ENCODE measurements at regions not wholly inside any gene's neighbourhood (a gene's known extent, or its start where the extent isn't known, plus 50 kb on each side); places are given as distances from the start of the nearest gene placed in this dataset.

- H3K27ac ChIP-seq, result no peak overlapping the region
- no peak for TF ChIP-seq POLR2A (IDR thresholded peaks at IDR 0.05)
- intact Hi-C loops (cut with DNase I; ENCODE audit: low total_unique reads), result no loop called here
Observed at GRCh38 chr10:61115897-61116296, 171.9 kb upstream of the RHOBTB1 start.

GRCh38 chr10:61112771-61113170, 168.8 kb upstream of the RHOBTB1 start:
- Histone ChIP-seq H3K36me3 (no peaks in the 10 kb centered on the region), H3K4me1 (no peaks in the 10 kb centered on the region), H3K9me3 (no peaks in the 10 kb centered on the region), H3K27ac (no peak overlapping the region), H3K27me3 (no peaks in the 10 kb centered on the region), H3K4me3 (no peak overlapping the region)
- TF ChIP-seq CTCF (IDR thresholded peaks at IDR 0.05) (no peak), POLR2A (IDR thresholded peaks at IDR 0.05) (no peak)
- no peak for DNase-seq
- intact Hi-C loops (cut with DNase I; ENCODE audit: low total_unique reads), result no loop called here

More at GRCh38 chr10:61115897-61116296, 171.9 kb upstream of the RHOBTB1 start:
- H3K4me3 ChIP-seq, result no peak overlapping the region
- H3K4me1 ChIP-seq, result no peaks in the 10 kb centered on the region
- H3K36me3 ChIP-seq, result no peaks in the 10 kb centered on the region
- no peaks in the 10 kb centered on the region for H3K9me3 ChIP-seq
- no peak for DNase-seq
- H3K27me3 ChIP-seq, result no peaks in the 10 kb centered on the region

GRCh38 chr10:61110936-61111335, 167.0 kb upstream of the RHOBTB1 start:
- Histone ChIP-seq H3K4me1 (no peaks in the 10 kb centered on the region), H3K27ac (no peak overlapping the region), H3K36me3 (no peaks in the 10 kb centered on the region), H3K27me3 (no peaks in the 10 kb centered on the region), H3K4me3 (no peak overlapping the region), H3K9me3 (no peaks in the 10 kb centered on the region)
- TF ChIP-seq CTCF (IDR thresholded peaks at IDR 0.05) (no peak), POLR2A (IDR thresholded peaks at IDR 0.05) (no peak)
- intact Hi-C loops (cut with DNase I; ENCODE audit: low total_unique reads), result no loop called here
- DNase-seq, result no peak

GRCh38 chr10:61110188-61110844, 166.3 kb upstream of the RHOBTB1 start:
- DNase-seq, result no peak

GRCh38 chr10:61108915-61109314, 164.9 kb upstream of the RHOBTB1 start:
- Histone ChIP-seq H3K27me3 (no peaks in the 10 kb centered on the region), H3K9me3 (no peaks in the 10 kb centered on the region), H3K4me1 (no peaks in the 10 kb centered on the region), H3K36me3 (no peaks in the 10 kb centered on the region), H3K4me3 (no peak overlapping the region), H3K27ac (no peak overlapping the region)
- no peak for DNase-seq
- no peak for TF ChIP-seq POLR2A (IDR thresholded peaks at IDR 0.05)
- no peak for TF ChIP-seq CTCF (IDR thresholded peaks at IDR 0.05)
- intact Hi-C loops (cut with DNase I; ENCODE audit: low total_unique reads), result no loop called here

More at GRCh38 chr10:61110188-61110844, 166.3 kb upstream of the RHOBTB1 start:
- Histone ChIP-seq H3K27ac (no peak overlapping the region), H3K27me3 (no peaks in the 10 kb centered on the region), H3K4me3 (no peak overlapping the region), H3K4me1 (no peaks in the 10 kb centered on the region), H3K36me3 (no peaks in the 10 kb centered on the region), H3K9me3 (no peaks in the 10 kb centered on the region)
- no peak for TF ChIP-seq CTCF (IDR thresholded peaks at IDR 0.05)
- TF ChIP-seq POLR2A (IDR thresholded peaks at IDR 0.05), result no peak
- intact Hi-C loops (cut with DNase I; ENCODE audit: low total_unique reads), result no loop called here

- no peak for DNase-seq
- no peaks in the 10 kb centered on the region for H3K4me1 ChIP-seq
- H3K36me3 ChIP-seq, result no peaks in the 10 kb centered on the region
- no peak for TF ChIP-seq CTCF (IDR thresholded peaks at IDR 0.05)
- no peaks in the 10 kb centered on the region for H3K9me3 ChIP-seq
- H3K27ac ChIP-seq, result no peak overlapping the region
- intact Hi-C loops (cut with DNase I; ENCODE audit: low total_unique reads), result no loop called here
- H3K27me3 ChIP-seq, result no peaks in the 10 kb centered on the region
- H3K4me3 ChIP-seq, result no peak overlapping the region
Observed at GRCh38 chr10:61100887-61101286, 156.9 kb upstream of the RHOBTB1 start.

Data from uterus (tissue), 3 donors.